GM19043 (cell line): ENCODE measurements at regions not wholly inside any gene's neighbourhood (a gene's known extent, or its start where the extent isn't known, plus 50 kb on each side); places are given as distances from the start of the nearest gene placed in this dataset.

Experiments
- ATAC-seq: cut with Tn5 transposase; IDR thresholded peaks from one replicate; pipeline ENCODE4 v1.9.1; 2021; ENCODE audit warnings: low read depth; ENCODE audit not compliant: unreplicated experiment

- ATAC-seq: no peak
Measured at GRCh38 chr11:116207421-116208141, 565.2 kb downstream of the BUD13 start.

DNA sequence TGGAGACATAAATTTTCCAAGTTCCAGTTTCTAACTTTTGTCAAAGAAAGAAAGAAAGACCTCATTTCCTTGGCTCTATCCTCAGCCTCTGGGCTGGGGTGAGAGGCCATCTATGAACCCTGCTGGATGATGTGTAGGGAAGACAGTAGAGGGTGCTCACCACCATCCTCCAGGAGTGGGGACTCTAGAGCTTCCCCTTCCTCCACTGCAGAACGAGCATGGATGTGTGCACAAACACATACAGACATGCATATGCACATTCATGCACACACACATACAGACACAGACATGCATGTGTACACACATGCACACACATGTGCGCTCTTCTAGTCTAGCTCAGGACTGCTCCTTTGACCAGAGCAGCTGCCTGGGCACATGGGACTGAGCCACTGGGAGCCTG, 565.8 kb downstream of the BUD13 start:
- no peak for ATAC-seq

- no peak for ATAC-seq
Measured at GRCh38 chr11:116202922-116203321, 569.9 kb downstream of the BUD13 start.

DNA sequence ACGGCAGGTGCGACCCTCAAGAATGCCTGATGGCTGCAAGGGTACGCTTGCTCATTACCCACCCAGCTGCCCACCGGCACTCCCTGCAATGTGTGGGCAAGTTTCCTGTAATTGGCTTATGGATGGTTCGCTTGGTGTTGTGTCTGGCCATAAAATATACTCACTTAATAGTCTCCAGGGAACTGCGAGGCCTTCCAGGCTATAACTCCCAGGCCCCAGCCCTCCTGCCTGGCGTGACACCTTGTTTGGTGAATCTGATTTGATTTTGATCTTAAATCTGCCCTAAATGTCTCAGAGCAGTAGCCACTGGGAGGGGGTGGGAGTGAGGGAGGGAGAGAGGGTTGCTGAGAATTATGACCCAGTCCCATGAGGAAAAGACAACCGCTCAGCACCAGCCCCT, 572.2 kb downstream of the BUD13 start:
- no peak for ATAC-seq

GRCh38 chr11:116199182-116199581, 573.6 kb downstream of the BUD13 start:
- no peak for ATAC-seq

GRCh38 chr11:116194156-116194904, 578.5 kb downstream of the BUD13 start:
- ATAC-seq: no peak

GRCh38 chr11:116193321-116194131, 579.3 kb downstream of the BUD13 start:
- ATAC-seq: no peak

- ATAC-seq: no peak
Measured at GRCh38 chr11:116192509-116193210, 580.1 kb downstream of the BUD13 start.

DNA sequence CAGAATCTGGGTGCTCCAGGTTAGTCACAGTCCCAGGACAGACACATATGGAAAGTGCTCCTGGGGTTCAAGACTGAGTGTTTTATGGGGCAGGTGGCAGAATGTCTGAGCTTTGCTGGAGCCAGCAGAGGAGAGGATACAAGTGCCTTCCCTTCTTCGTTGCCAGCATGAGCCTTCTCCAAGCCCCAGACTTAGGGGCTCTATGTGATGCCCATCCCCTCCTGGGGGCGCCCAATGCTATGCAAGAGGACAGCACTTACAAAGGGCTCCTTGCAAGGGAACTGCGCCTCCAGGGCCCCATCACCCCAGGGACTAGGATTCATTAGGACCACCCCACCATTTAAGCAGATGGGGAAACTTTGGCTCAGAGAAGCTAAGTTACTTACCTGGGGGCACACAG, 581.9 kb downstream of the BUD13 start:
- no peak for ATAC-seq

- ATAC-seq: no peak
Measured at GRCh38 chr11:116189408-116190170, 583.2 kb downstream of the BUD13 start.

- no peak for ATAC-seq
Measured at GRCh38 chr11:116188350-116188749, 584.4 kb downstream of the BUD13 start.

DNA sequence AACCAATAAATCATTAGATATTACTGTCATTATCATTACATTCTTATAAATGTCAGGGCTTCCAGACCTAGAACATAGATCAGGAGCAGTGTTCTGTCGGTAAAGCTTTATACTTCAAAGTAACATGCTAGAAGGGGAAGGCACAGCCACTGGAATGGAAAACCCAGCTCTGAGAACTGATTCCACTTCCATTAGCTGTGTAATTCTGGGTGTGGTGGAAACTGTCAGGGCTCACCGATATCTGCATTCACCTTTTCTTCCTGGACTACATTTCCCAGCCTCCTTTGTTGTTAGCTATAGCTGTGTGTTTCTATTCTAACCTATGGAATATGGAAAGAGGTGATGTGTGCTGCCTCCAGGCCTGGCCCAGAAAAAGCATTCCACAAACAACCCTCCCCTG, 585.8 kb downstream of the BUD13 start:
- no peak for ATAC-seq

- ATAC-seq: no peak
Measured at GRCh38 chr11:116185551-116185950, 587.2 kb downstream of the BUD13 start.

GRCh38 chr11:116184763-116185162, 588.0 kb downstream of the BUD13 start:
- ATAC-seq: no peak

GRCh38 chr11:116182356-116182966, 590.3 kb downstream of the BUD13 start:
- ATAC-seq: no peak

GRCh38 chr11:116180806-116181600, 591.8 kb downstream of the BUD13 start:
- ATAC-seq: no peak

DNA sequence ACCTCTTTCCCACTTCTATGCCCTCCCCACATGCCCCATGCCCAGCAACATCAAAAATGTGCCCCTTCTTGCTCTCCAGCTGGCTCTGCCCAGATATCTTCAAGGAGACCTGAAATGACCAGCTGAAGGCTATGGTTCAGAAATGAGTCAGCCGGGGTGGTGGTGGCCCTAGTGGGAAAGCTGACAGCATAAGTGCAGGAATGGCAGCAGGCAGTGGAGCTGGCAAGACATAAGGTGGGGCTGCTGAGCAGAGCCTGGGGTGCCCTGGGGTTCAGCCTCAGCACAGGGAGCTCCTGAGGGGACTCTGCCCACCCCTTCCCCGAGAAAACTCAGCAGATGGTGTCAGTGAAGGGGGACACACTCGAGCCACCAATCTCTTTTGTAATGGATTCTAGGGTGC, 593.4 kb downstream of the BUD13 start:
- no peak for ATAC-seq

DNA sequence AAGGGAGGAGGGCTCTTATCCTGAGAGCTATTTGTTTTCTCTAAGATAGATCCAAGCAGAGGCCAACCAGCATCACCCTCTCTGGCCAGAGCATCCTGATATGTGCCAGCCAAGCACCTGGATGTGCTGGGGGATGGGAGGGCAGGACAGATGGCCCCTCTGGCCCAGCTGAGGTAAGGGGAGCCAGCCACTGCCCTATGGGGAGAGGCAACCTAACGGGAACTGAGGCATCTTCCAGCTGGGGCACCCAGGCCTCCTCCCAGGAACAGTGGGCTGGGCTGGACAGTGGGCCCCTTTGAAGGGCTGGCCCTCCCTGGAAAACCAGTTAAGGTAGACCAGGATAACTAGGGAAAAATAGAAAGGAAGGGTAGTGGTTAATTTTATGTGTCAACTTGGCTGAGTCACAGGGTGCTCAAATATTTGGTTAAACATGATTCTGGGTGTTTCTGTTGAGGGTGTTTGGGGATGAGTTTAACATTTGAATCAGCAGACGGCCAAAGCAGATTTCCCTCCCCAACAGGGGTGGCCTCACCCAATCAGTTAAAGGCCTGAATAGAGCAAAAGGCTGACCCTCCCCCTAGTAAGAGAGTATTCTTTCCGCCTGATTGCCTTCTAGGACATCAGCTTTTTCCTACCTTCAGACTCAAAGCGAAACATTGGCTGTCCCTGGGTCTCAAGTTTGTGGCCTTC, 595.1 kb downstream of the BUD13 start:
- ATAC-seq: no peak
